Tibial nerve (tissue), 4 donors: ENCODE measurements at regions not wholly inside any gene's neighbourhood (a gene's known extent, or its start where the extent isn't known, plus 50 kb on each side); places are given as distances from the start of the nearest gene placed in this dataset.

ENCODE experiments used
- DNase-seq, 2 donors: peaks; one replicate each; pipeline ENCODE4 v3.0.0-alpha.2; 2019; ENCODE audit warnings: low spot score in 2 of 2
- H3K27ac ChIP-seq, 4 donors: fragments of 200-600 bp; sonication (generic) in 3 of 4; one replicate each; pipeline ENCODE4 v1.5.1; 2017 to 2019; ENCODE audit warnings: mild to moderate bottlenecking in 1 of 4
- H3K27me3 ChIP-seq, 2 donors: fragments of 200-600 bp; sonication (generic) in 1 of 2; one replicate each; pipeline versions ENCODE4 v1.5.1 to v1.6.0; 2017 to 2019
- H3K36me3 ChIP-seq, 3 donors: fragments of 200-600 bp; sonication (generic); one replicate each; pipeline ENCODE4 v1.5.1; 2018 to 2019
- H3K4me1 ChIP-seq, 4 donors: fragments of 200-600 bp; sonication (generic) in 3 of 4; one replicate each; pipeline ENCODE4 v1.5.1; 2017 to 2019
- H3K4me3 ChIP-seq, 4 donors: fragments of 200-600 bp; sonication (generic) in 3 of 4; one replicate each; pipeline ENCODE4 v1.5.1; 2017 to 2019; ENCODE audit warnings: mild to moderate bottlenecking in 1 of 4, moderate library complexity in 1 of 4
- H3K9me3 ChIP-seq, 4 donors: fragments of 200-600 bp; sonication (generic) in 3 of 4; one replicate each; pipeline ENCODE4 v1.5.1; 2017 to 2019
- CTCF ChIP-seq, 5 experiments: fragments of 200-600 bp in 3 of 5; fragments of 450-650 bp in 2 of 5; sonication (generic) in 3 of 5; IDR thresholded peaks; one replicate each; pipeline ENCODE4 v1.5.1; 2016 to 2019; ENCODE audit warnings: antibody characterized with exemption in 5 of 5, mild to moderate bottlenecking in 3 of 5, moderate library complexity in 2 of 5
- EP300 ChIP-seq, 2 donors: sonication (generic); formaldehyde crosslinking; IDR thresholded peaks; one replicate each; pipeline ENCODE4 v1.6.1; 2017; ENCODE audit warnings: antibody characterized with exemption in 2 of 2, mild to moderate bottlenecking in 1 of 2
- POLR2A ChIP-seq, 2 donors: fragments of 450-650 bp; IDR thresholded peaks; one replicate each; pipeline ENCODE4 v1.6.1; 2017; ENCODE audit warnings: antibody characterized with exemption in 2 of 2, mild to moderate bottlenecking in 2 of 2, moderate library complexity in 2 of 2
- WGBS, 2 donors: methylation state at CpG; one replicate each; pipeline ENCODE4 v1.1.5; 2018; 5-methylcytosine and 5-hydroxymethylcytosine counted together

DNA sequence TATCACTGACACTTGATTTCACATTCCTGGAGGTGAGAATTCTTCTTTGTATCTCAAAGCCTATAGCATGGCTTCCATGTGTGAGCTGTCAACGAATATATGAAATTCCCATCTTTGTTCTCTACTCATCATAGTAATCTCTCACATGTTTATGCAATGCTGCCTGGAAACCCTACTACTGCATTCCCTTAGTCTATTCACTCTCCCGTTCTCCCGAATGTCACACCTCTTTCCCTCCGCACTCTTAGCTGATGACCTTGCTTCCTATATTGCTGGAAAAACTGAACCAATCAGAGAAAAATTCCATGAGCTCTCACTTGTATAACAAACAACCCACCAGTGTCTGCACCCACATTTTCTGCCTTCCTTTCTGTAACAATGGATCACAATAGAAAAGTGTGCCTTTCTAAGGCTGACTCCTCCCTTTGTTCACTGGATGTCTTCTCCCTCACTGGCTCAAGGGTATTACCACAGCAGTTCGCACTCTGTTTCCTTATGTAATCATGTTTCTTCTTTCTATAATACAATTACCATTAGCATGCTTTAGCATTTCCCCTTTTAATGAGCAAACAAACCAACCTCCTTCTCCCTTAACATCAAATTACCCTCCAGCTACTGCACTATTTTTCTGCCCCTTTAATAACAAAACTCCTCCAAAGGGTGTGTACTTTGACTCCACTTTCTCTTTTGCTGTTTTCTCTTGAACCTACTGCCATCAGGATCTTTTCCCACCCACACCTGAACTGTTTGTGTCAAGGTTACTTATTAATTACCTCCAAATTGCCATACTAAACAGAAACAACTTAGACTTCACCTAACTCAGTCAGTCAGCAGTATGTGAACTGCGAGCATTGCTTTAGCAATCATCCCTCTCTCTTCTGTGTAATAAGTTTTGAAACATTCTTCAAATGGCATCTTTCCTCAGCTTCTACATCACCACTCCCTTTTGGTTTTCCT, 63.9 kb upstream of the CCDC196 start:
- no peak overlapping the region for H3K27ac ChIP-seq
- DNase-seq = no peak

DNA sequence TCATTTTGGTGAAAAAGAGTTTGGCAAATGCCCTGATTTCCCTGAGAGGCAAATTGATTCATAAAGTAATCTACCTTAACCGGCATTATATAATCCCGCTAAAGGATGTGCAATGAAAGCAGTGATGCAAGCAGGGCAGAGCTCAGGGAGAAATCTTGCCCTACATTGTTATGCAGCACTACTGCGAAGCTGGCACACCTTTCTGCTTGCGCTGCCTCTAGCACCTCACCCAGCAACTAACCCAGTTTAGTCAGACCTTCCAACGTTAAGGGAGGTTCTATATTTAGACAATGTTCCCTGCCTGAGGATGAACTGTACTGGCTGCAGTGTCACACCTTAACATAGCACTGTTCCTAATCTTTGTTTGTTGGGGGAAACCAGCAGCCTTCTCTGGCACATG, 60.8 kb upstream of the CCDC196 start:
- H3K9me3 ChIP-seq = no peaks in the 10 kb centered on the region
- 77 to 87% methylated on average over 5 of the region's 5 CpGs for WGBS, 2 donors
- H3K4me3 ChIP-seq = no peak overlapping the region
- TF ChIP-seq POLR2A (IDR thresholded peaks at IDR 0.05) (no peak), CTCF (IDR thresholded peaks at IDR 0.05) (no peak), EP300 (IDR thresholded peaks at IDR 0.05) (no peak)
- no peaks in the 10 kb centered on the region for H3K4me1 ChIP-seq
- no peaks in the 10 kb centered on the region for H3K27me3 ChIP-seq
- H3K36me3 ChIP-seq = no peaks in the 10 kb centered on the region
- no peak overlapping the region for H3K27ac ChIP-seq
- DNase-seq = no peak

More for the DNA sequence above, 63.9 kb upstream of the CCDC196 start:
- Histone ChIP-seq H3K4me1 (no peaks in the 10 kb centered on the region), H3K4me3 (no peak overlapping the region), H3K27me3 (no peaks in the 10 kb centered on the region), H3K9me3 (no peaks in the 10 kb centered on the region), H3K36me3 (no peaks in the 10 kb centered on the region)
- TF ChIP-seq EP300 (IDR thresholded peaks at IDR 0.05) = no peak
- no peak for TF ChIP-seq POLR2A (IDR thresholded peaks at IDR 0.05)
- no peak for TF ChIP-seq CTCF (IDR thresholded peaks at IDR 0.05)
- WGBS, 2 donors = 81 to 82% methylated on average over 6 of the region's 6 CpGs

GRCh38 chr14:66426451-66426850, 59.7 kb upstream of the CCDC196 start:
- no peaks in the 10 kb centered on the region for H3K4me1 ChIP-seq
- 77 to 80% methylated on average over 2 of the region's 2 CpGs for WGBS, 2 donors
- no peak overlapping the region for H3K27ac ChIP-seq
- DNase-seq = no peak
- H3K9me3 ChIP-seq = no peaks in the 10 kb centered on the region
- no peaks in the 10 kb centered on the region for H3K27me3 ChIP-seq
- no peak overlapping the region for H3K4me3 ChIP-seq
- H3K36me3 ChIP-seq = no peaks in the 10 kb centered on the region
- TF ChIP-seq POLR2A (IDR thresholded peaks at IDR 0.05) = no peak
- no peak for TF ChIP-seq EP300 (IDR thresholded peaks at IDR 0.05)
- no peak for TF ChIP-seq CTCF (IDR thresholded peaks at IDR 0.05)

GRCh38 chr14:66432334-66432733, 53.8 kb upstream of the CCDC196 start:
- TF ChIP-seq EP300 (IDR thresholded peaks at IDR 0.05) (no peak), CTCF (IDR thresholded peaks at IDR 0.05) (no peak), POLR2A (IDR thresholded peaks at IDR 0.05) (no peak)
- H3K4me1 ChIP-seq = no peaks in the 10 kb centered on the region
- H3K27me3 ChIP-seq = no peaks in the 10 kb centered on the region
- WGBS, 2 donors = 86 to 93% methylated on average over 1 of the region's 1 CpG
- no peak for DNase-seq
- H3K27ac ChIP-seq = no peak overlapping the region
- H3K4me3 ChIP-seq = no peak overlapping the region
- no peaks in the 10 kb centered on the region for H3K36me3 ChIP-seq
- peaks cover 0 to 11% (median 0%) of the 10 kb centered on the region in 4 donors for H3K9me3 ChIP-seq

DNA sequence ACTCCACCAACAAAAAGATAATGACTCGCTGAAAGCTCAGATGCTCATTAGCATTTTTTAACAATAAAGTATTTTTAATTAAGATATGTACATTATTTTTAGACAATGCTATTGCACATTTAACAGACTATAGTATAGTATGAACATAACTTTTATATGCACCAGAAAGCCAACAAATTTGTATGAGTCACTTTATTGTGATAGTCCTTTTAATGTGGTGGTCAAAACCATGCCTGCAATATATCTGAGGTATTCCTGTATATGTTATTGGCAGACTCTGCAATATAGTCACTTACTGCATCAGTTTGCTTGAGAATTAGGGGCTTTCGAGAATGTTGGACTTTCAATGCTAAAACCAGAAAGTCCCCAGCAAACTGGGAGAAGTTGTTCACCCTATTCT, 51.7 kb upstream of the CCDC196 start:
- Histone ChIP-seq H3K4me1 (no peaks in the 10 kb centered on the region), H3K27me3 (no peaks in the 10 kb centered on the region), H3K27ac (no peak overlapping the region), H3K9me3 (peaks cover 0 to 30% (median under 1%) of the 10 kb centered on the region in 4 donors), H3K4me3 (no peak overlapping the region), H3K36me3 (no peaks in the 10 kb centered on the region)
- DNase-seq = no peak
- 85 to 86% methylated on average over 2 of the region's 2 CpGs for WGBS, 2 donors
- TF ChIP-seq CTCF (IDR thresholded peaks at IDR 0.05) = no peak
- TF ChIP-seq EP300 (IDR thresholded peaks at IDR 0.05) = no peak
- TF ChIP-seq POLR2A (IDR thresholded peaks at IDR 0.05) = no peak
